Keratinocyte (primary cell): ENCODE measurements at regions not wholly inside any gene's neighbourhood (a gene's known extent, or its start where the extent isn't known, plus 50 kb on each side); places are given as distances from the start of the nearest gene placed in this dataset.
"Not testable (repeated sequence)": the region's sequence is repeated elsewhere in the genome, so short reads cannot be mapped to it uniquely, and the experiment has no call there.

Source experiments
- CTCF ChIP-seq, 3 experiments: IDR thresholded peaks in 1 of 3; conservative IDR thresholded peaks in 1 of 3; optimal IDR thresholded peaks in 1 of 3; 2 replicates in 2 of 3; 3 replicates in 1 of 3; pipeline versions ENCODE3 to v1.5.1; 2011; ENCODE audit warnings: low read length in 3 of 3, mild to moderate bottlenecking in 3 of 3, moderate library complexity in 2 of 3, control low read depth in 1 of 3, inconsistent platforms in 1 of 3; ENCODE audit not compliant: insufficient read depth in 2 of 3; ENCODE audit errors: extremely low read depth in 1 of 3
- EZH2 ChIP-seq: IDR thresholded peaks from one replicate; pipeline ENCODE4 v1.6.1; 2012; ENCODE audit warnings: inconsistent platforms, mild to moderate bottlenecking, low read length, moderate library complexity

- not testable (repeated sequence) for TF ChIP-seq EZH2; CTCF (optimal IDR thresholded peaks at IDR 0.05 in 1 of 3, IDR thresholded peaks at IDR 0.05 in 1 of 3, conservative IDR thresholded peaks at IDR 0.05 in 1 of 3; ENCODE audit: extremely low read depth in 1 of 3, insufficient read depth in 2 of 3, low read length in 3 of 3)
These were observed 301.5 kb upstream of the CLEC14A start for GRCh38 chr14:38557391-38557790.
